GM23338 (cell line): ENCODE measurements at regions not wholly inside any gene's neighbourhood (a gene's known extent, or its start where the extent isn't known, plus 50 kb on each side); places are given as distances from the start of the nearest gene placed in this dataset.

ENCODE experiments used
- ATAC-seq: fragments of 200-7000 bp; cut with Tn5 transposase; 3 replicates; pipeline ENCODE4 v1.9.1; 2020
- DNase-seq: peaks from one replicate; pipeline ENCODE4 v3.0.0-alpha.2; 2015; ENCODE audit warnings: low spot score
- H2AFZ ChIP-seq: fragments of 200-600 bp; sonication (generic); 2 replicates; pipeline ENCODE4 v1.8.0; 2016; ENCODE audit warnings: antibody characterized with exemption, mild to moderate bottlenecking, moderate library complexity
- H3F3A ChIP-seq: fragments of 200-600 bp; sonication (generic); replicated peaks from 2 replicates; pipeline ENCODE4 v1.8.0; 2017; ENCODE audit warnings: antibody characterized with exemption, mixed run types, low read depth
- H3K27ac ChIP-seq: fragments of 200-600 bp; sonication (generic); 2 replicates; pipeline ENCODE4 v1.6.1; 2016; ENCODE audit warnings: low read depth
- H3K27me3 ChIP-seq: fragments of 200-600 bp; sonication (generic); 2 replicates; pipeline ENCODE4 v1.8.0; 2016; ENCODE audit warnings: mild to moderate bottlenecking, mixed run types, moderate library complexity; ENCODE audit not compliant: insufficient read depth
- H3K36me3 ChIP-seq: fragments of 200-600 bp; sonication (generic); 2 replicates; pipeline ENCODE4 v1.8.0; 2016; ENCODE audit warnings: mild to moderate bottlenecking; ENCODE audit not compliant: insufficient read depth
- H3K4me1 ChIP-seq: fragments of 200-600 bp; sonication (generic); 2 replicates; pipeline ENCODE4 v1.8.0; 2016; ENCODE audit warnings: mild to moderate bottlenecking, moderate library complexity; ENCODE audit not compliant: insufficient read depth
- H3K4me2 ChIP-seq: fragments of 200-600 bp; sonication (generic); 2 replicates; pipeline ENCODE4 v1.7.1; 2017; ENCODE audit warnings: mixed run types
- H3K4me3 ChIP-seq: fragments of 200-600 bp; sonication (generic); 2 replicates; pipeline ENCODE4 v1.6.1; 2016; ENCODE audit warnings: mixed run types
- H3K79me2 ChIP-seq: fragments of 200-600 bp; sonication (generic); replicated peaks from 2 replicates; pipeline ENCODE4 v1.8.0; 2017; ENCODE audit warnings: mild to moderate bottlenecking; ENCODE audit not compliant: insufficient read depth
- H3K9me2 ChIP-seq: fragments of 200-600 bp; sonication (generic); 2 replicates; pipeline ENCODE4 v1.8.0; 2017; ENCODE audit not compliant: insufficient read depth
- H4K20me1 ChIP-seq: fragments of 200-600 bp; sonication (generic); replicated peaks from 2 replicates; pipeline ENCODE4 v1.8.0; 2017; ENCODE audit warnings: mild to moderate bottlenecking; ENCODE audit not compliant: insufficient read depth
- H3K27ac Mint-ChIP-seq: 2 replicates; pipeline ENCODE4 v1.8.0; 2020; ENCODE audit warnings: inconsistent platforms, mild to moderate bottlenecking, moderate library complexity, mixed read lengths
- H3K27me3 Mint-ChIP-seq: 3 replicates; pipeline ENCODE4 v1.8.0; 2022; ENCODE audit warnings: low read depth, mild to moderate bottlenecking, moderate library complexity, mixed read lengths, inconsistent platforms; ENCODE audit not compliant: insufficient read depth, poor library complexity
- H3K36me3 Mint-ChIP-seq: 3 replicates; pipeline ENCODE4 v1.8.0; 2021; ENCODE audit warnings: low read depth, mild to moderate bottlenecking, inconsistent platforms, moderate library complexity, mixed read lengths
- H3K4me1 Mint-ChIP-seq: 3 replicates; pipeline ENCODE4 v1.8.0; 2020; ENCODE audit warnings: mild to moderate bottlenecking, inconsistent platforms, mixed read lengths
- H3K4me3 Mint-ChIP-seq: 3 replicates; pipeline ENCODE4 v1.8.0; 2021; ENCODE audit warnings: moderate library complexity, mild to moderate bottlenecking, inconsistent platforms, mixed read lengths
- H3K9me3 Mint-ChIP-seq: 3 replicates; pipeline ENCODE4 v1.8.0; 2020; ENCODE audit warnings: moderate library complexity, mild to moderate bottlenecking, inconsistent platforms, mixed read lengths
- CREB1 ChIP-seq: fragments of 250-450 bp; sonication (Bioruptor Pico); IDR thresholded peaks from 2 replicates; pipeline ENCODE4 v1.5.0; 2020; ENCODE audit warnings: low read depth, mild to moderate bottlenecking, moderate library complexity
- ETS1 ChIP-seq: IDR thresholded peaks from 2 replicates; pipeline ENCODE4 v1.6.1; 2016; ENCODE audit warnings: antibody characterized with exemption
- EZH2 ChIP-seq: fragments of 200-600 bp; sonication (generic); IDR thresholded peaks from one replicate; pipeline ENCODE4 v1.8.0; 2017; ENCODE audit warnings: antibody characterized with exemption, mild to moderate bottlenecking, low read depth; ENCODE audit not compliant: unreplicated experiment
- EZH2phosphoT487 ChIP-seq: fragments of 200-600 bp; sonication (generic); IDR thresholded peaks from one replicate; pipeline ENCODE4 v1.8.1; 2018; ENCODE audit warnings: antibody characterized with exemption; ENCODE audit not compliant: unreplicated experiment
- JUNB ChIP-seq: IDR thresholded peaks from one replicate; pipeline ENCODE4 v1.6.1; 2016; ENCODE audit warnings: antibody characterized with exemption; ENCODE audit not compliant: unreplicated experiment
- NANOG ChIP-seq: IDR thresholded peaks from 2 replicates; pipeline ENCODE4 v1.6.1; 2016; ENCODE audit warnings: antibody characterized with exemption, borderline replicate concordance
- REST ChIP-seq: IDR thresholded peaks from one replicate; pipeline ENCODE4 v1.6.1; 2018; ENCODE audit warnings: antibody characterized with exemption; ENCODE audit not compliant: unreplicated experiment
- STAT1 ChIP-seq: IDR thresholded peaks from one replicate; pipeline ENCODE4 v1.6.1; 2016; ENCODE audit warnings: antibody characterized with exemption; ENCODE audit not compliant: unreplicated experiment
- ZNF114 ChIP-seq: fragments of 250-450 bp; sonication (Bioruptor Pico); IDR thresholded peaks from 2 replicates; pipeline ENCODE4 v1.5.0; 2020; ENCODE audit warnings: mild to moderate bottlenecking, moderate library complexity
- ZNF331 ChIP-seq: fragments of 250-450 bp; sonication (Bioruptor Pico); IDR thresholded peaks from 2 replicates; pipeline ENCODE4 v1.5.0; 2020; ENCODE audit warnings: low read depth, mild to moderate bottlenecking, moderate library complexity

- Histone ChIP-seq H3K4me3 (no peak overlapping the region), H2AFZ (no peak overlapping the region), H3K27ac (no peak overlapping the region), H3F3A (no peaks in the 10 kb centered on the region), H3K4me2 (no peak overlapping the region), H3K36me3 (no peaks in the 10 kb centered on the region), H3K4me1 (no peaks in the 10 kb centered on the region), H4K20me1 (no peaks in the 10 kb centered on the region), H3K79me2 (no peaks in the 10 kb centered on the region), H3K9me2 (no peaks in the 10 kb centered on the region), H3K27me3 (no peaks in the 10 kb centered on the region)
- Mint-ChIP-seq H3K4me3 (no peak overlapping the region), H3K36me3 (no peaks in the 10 kb centered on the region), H3K27ac (no peak overlapping the region), H3K4me1 (no peaks in the 10 kb centered on the region), H3K27me3 (no peaks in the 10 kb centered on the region), H3K9me3 (no peaks in the 10 kb centered on the region)
- DNase-seq (no peak), ATAC-seq (no peak)
- TF ChIP-seq ZNF331 (CRISPR knock-in tag) (no peak), EZH2phosphoT487 (no peak), REST (no peak), EZH2 (no peak), NANOG (no peak), ZNF114 (CRISPR knock-in tag) (no peak), STAT1 (no peak), JUNB (no peak)
Measured at GRCh38 chr3:132154619-132155018, 119.8 kb upstream of the CPNE4 start.

- no peak for DNase-seq
- Mint-ChIP-seq H3K36me3 (no peaks in the 10 kb centered on the region), H3K27ac (no peak overlapping the region), H3K4me1 (peaks cover 2% of the 10 kb centered on the region; the same call in 2 of the 3 replicates), H3K4me3 (no peak overlapping the region), H3K9me3 (no peaks in the 10 kb centered on the region), H3K27me3 (peaks cover 2% of the 10 kb centered on the region)
- Histone ChIP-seq H3F3A (no peaks in the 10 kb centered on the region), H3K4me2 (no peak overlapping the region), H3K79me2 (no peaks in the 10 kb centered on the region), H4K20me1 (no peaks in the 10 kb centered on the region), H3K36me3 (no peaks in the 10 kb centered on the region), H3K4me3 (no peak overlapping the region), H3K9me2 (0 out of 2 replicates have a peak, but pooled peaks cover 5% of the 10 kb centered on the region), H3K27ac (no peak overlapping the region), H3K4me1 (no peaks in the 10 kb centered on the region), H2AFZ (no peak overlapping the region), H3K27me3 (no peaks in the 10 kb centered on the region)
- no peak for TF ChIP-seq CREB1 (CRISPR knock-in tag)
- TF ChIP-seq REST: no peak
- no peak for TF ChIP-seq ETS1
- no peak for TF ChIP-seq STAT1
- ATAC-seq: no peak
Measured at GRCh38 chr3:132159145-132159544, 124.3 kb upstream of the CPNE4 start.
